Right forelimb (tissue), 1 donor: ENCODE measurements at regions not wholly inside any gene's neighbourhood (a gene's known extent, or its start where the extent isn't known, plus 50 kb on each side); places are given as distances from the start of the nearest gene placed in this dataset.

Source experiments
- DNase-seq: peaks from one replicate; pipeline ENCODE4 v3.0.0-alpha.2; 2018

DNA sequence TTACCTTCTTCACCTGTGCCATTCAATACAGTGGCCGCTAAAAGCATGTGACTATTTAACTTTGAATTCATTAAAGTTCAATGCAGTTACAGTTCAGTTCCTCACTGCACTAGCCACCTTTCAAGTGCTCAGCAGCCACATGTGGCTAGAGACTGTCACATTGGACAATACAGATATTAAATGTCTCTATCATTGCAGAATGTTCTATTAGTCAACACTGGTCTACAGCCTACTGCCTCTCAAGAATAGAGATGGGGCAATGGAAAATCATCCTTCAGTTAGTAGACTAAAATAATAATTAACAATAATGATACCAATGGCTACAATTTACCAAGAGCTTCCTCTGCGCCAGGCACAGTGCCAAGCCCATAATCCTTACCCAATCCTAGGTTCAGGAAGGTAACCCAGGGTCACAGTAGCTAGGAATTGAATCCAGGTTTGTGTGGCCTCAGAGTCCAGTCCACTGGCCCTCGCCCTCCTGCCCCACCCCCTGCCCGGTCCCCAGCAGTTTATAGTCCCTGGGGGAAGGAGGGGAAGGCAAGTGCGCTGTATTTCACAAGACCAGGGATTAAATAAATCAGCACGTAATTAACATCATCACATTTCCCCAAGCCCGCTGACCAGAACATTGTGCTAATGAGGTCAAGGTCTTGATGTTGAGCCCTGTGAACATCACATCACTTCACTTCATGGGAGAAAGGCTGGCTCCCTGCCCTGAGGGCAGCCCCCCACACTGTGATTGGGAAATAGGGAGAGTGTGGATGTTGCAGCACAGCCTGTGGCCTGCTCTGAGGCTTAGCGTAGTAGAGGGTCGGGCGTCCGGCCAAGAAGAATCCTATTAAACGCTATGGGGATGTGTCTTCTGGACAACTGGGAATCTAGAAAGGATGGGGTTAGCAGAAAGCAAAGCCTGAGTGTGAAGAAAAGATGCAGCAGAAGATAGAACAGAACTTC is 147.2 kb downstream of the VEGFA start:
- no peak for DNase-seq

DNA sequence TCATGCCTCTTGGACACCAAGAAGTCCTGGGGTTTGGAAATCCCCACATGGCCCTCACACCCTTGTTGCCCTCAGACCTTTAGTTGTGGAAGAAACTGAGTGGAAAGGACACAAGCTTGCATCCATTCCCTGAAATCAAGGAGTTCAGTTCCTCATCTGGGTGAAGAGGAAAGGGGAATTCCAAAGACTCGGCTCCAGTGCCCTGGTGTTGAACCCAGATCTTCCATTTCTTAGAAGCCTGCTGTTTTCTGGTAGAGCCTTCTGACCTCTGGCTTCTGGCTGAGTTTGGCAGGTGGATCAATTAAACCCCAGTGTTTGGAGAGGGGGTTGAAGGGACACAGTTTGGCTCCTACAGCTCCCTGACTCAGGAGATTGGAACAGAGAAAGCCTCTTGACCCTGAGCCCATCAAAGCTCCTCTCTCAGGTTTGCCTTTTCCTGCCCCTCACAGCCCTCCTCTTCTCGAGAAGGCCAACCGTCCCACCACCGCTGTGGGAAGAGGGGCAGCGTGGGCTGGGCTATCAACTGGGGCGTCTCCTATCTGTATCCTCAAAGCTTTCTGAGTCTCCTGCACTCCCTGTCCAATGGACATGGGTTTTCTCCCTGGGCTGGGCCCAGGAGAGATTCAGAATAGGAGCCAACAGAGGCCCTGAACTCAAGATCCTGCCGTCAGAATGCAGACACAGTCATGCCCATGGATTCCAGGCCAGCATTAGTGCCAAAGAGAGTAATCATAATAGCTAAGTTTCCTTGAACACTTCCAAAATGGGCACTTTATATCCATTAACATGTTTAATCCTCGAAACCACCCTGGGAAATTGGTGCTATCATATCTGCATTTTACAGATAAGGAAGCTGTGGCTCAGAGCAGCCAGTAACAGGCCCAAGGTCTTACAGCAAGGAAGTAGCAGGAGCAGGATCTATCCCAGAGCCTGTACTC is 146.2 kb downstream of the VEGFA start:
- DNase-seq, result no peak

DNA sequence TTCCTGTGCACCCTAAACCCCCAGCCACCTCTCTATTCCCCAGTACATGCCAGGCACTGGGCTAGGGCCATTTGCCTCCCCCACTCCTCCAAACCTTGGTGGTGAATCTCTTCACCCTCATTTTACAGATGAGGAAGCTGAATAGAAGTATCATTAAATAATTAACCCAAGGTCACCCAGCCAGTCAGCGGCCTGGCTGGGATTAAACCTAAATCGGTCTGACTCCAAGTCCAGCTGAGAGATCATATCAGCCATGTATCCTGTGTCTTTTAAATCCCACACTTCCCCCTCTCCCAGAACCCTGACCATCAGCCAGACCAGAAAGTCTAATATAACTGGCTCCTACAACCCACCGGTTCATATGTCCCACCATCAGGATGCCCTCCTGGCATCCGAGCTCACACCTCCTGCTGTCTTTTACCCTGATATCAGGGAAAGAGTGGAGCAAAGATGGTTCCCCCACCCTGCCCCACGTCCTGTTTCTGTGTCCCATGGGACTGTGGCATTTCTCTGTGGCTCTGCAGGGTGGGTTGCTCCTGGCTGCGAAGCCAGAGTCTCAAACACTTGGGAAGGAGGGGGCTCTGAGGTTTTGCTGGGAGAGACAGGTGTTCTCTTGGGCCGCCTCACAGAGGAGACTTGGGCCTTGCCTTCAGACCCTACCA is 145.3 kb downstream of the VEGFA start:
- DNase-seq, result no peak

- no peak for DNase-seq
Observed at GRCh38 chr6:43914272-43915147, 144.5 kb downstream of the VEGFA start.

GRCh38 chr6:43913375-43914271 is 143.6 kb downstream of the VEGFA start:
- no peak for DNase-seq

- no peak for DNase-seq
Observed at GRCh38 chr6:43912598-43913371, 142.8 kb downstream of the VEGFA start.

- no peak for DNase-seq
Observed at GRCh38 chr6:43912116-43912577, 142.1 kb downstream of the VEGFA start.

DNA sequence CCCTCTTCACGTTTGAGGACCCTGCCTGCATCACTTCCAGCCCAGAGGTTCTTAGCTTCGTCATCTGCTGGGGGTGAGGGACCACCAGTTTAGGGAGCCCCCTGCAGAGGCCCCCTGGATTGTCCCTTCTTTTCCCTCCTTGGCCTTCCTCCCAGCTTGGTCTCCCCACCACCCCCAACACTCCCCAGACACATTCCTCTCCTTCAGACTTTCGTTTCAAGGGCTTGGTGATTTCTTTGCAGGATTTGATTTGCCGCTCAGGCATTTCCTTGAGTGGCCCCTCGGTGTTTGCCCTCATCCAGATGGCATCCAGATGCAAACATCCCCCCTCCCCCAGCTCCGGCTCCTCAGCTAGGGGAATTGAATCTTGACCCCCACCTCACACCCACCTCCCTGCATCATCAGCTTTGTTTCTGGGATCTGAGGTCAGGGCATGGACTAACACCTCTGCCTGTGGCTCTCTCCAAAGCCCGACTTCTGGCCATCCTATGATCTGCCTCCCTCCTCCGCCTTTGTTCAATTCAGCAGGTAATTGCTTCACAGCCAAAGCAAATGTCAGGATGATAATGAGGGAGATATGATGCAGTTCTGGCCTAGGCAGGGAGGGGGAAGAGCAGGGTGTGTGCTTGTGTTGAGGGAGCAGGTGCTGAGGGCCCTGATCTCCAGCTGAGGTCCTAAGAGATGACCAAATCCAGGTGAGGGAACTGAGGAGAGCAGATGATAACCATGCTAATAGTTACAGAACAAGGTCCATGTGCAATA is 141.5 kb downstream of the VEGFA start:
- no peak for DNase-seq

- no peak for DNase-seq
Observed at GRCh38 chr6:43910638-43911353, 140.8 kb downstream of the VEGFA start.

DNA sequence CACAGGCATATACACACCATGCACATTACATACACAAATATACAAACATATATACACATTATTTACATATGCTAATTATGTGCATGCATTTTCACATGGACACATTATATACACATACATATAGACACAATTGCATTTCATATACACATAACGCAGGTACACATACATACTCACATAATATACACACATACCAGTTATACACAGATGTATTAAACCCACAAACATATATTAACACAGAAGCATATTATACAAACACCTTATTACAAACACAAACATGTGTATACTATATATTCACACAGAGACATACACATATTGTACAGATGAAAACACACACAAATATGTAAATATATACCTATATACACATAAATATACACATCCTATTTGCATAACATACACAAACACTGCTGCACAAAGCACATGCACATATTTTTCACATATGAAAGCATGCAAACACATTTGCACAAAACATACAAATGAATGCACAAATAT is 140.2 kb downstream of the VEGFA start:
- no peak for DNase-seq

- no peak for DNase-seq
Observed at GRCh38 chr6:43909474-43910148, 139.6 kb downstream of the VEGFA start.

DNA sequence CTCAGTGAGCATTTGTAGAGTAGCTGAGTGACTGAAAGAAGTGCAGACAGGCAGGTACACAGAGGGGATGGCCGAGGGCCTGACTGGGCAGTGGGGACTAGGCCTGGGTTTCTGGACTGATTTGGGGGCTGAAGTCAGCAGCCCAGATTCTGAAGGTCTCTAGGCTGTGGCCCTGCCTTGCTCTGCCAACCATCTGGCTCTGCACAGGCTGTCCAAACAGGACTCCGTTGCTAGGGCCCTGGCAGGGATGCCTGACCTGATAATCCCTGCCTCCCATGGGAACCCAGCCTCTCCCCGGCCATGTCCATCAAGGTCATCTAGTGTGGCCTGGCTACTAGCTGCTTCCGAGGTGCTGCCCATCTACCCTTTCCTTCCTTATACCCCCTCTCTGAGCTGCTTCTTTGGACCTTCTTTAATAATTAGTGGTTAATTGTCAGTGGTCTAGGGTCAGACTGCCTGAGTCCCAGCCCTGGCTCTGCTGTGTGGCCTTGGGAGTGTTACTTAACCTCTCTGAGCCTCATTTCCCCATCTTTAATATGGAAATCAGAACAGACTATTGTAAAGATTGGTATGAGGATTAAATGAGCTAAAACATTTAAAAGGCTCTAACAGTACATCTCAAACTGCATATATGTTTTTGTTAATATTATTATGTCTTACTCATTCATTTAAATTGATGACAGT is 137.9 kb downstream of the VEGFA start:
- no peak for DNase-seq

DNA sequence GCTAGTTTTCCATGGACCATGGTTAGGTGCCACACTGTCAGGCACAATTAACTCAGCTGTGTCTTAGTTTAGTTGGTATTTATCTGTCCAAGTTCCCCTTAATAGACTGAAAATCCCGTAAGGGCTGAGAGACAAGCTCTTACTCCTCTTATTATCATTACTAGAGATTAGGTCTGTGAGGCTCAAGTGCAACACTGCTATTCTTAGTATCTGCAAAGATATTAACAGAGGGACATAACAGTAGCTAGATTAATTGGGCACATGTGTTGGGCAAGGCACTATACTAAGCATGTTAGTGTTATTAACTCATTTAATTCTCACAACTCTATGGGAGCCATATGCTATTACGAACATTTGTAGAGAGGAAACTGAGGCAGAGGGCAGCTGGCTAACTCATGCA is 137.3 kb downstream of the VEGFA start:
- no peak for DNase-seq

DNA sequence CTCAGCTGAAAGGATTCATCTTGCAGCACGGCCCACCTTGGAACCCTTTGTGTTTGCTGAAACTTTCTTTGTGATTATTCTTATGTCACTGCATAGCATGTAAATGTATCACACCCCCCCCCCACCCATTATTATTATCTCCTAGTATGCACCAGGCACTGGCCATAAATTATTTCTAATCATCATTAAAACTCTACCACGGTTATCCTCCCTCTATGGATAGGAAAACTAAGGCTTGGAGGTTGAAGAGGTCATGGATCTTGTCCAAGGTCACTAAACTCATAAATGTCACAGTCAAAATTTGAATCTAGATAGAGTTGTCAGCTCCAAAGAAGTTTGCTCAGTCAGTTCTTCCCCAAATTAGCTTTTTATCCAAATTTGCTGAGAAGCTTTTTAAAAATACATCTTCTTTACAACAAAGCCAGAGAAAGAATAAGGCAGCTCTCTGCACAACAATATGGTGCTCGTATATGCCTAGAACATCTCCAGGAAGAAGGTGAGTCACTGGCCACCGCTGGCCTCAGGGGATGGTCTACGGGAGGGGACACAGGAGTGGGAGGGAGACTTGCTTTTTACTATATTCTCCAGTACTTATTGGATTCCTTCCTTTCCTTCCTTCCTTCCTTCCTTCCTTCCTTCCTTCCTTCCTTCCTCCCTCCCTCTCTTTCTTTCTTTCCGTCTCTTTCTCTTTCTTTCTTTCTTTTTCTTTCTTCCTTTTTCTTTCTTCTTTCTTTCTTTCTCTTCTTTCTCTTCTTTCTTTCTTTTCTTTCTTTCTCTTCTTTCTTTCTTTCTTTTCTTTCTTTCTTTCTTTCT is 134.5 kb downstream of the VEGFA start:
- DNase-seq, result no peak

DNA sequence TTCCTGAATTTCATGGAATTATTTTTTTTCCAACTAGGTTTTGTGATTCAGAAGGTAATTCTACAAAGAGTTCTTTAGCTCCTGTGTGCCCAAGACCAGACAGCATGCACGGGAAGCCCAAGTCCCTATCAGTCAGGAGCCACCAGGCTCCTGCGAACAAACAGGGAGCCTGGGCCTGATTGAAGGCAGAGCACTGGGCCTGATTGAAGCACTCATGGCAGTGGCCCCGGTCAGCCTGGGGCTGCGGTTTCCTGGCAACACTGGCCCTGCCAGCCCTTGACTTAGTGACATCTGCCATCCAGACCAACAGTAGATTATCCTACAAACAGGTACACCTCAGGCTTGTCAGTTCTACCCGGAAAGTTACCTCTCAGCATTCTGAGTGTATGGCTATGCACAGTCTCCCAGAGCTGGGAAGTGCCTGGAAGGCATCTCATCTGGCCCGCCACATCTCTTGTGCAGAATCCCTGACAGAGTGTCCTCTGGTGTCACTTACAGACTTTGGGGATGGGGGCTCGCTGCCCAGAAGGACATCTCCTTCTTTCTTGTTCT is 133.8 kb downstream of the VEGFA start:
- no peak for DNase-seq

- no peak for DNase-seq
Observed at GRCh38 chr6:43901733-43902230, 131.8 kb downstream of the VEGFA start.
